Kidney (tissue), 13 donors: ENCODE measurements at regions not wholly inside any gene's neighbourhood (a gene's known extent, or its start where the extent isn't known, plus 50 kb on each side); places are given as distances from the start of the nearest gene placed in this dataset.

Experiments
- DNase-seq, 5 donors: peaks; one replicate each; pipeline ENCODE4 v3.0.0-alpha.2; 2013 to 2020
- FAIRE-seq: peaks from 2 replicates; lab custom pipeline; 2012; peaks lifted over from hg19 to GRCh38; lab: Jason Lieb, UNC
- H3K27ac ChIP-seq, 2 donors: one replicate each; pipeline ENCODE4 v1.7.0; 2013; ENCODE audit warnings: low read depth in 2 of 2, low read length in 2 of 2, inconsistent platforms in 1 of 2
- H3K27me3 ChIP-seq: one replicate; pipeline ENCODE4 v1.7.1; 2013; ENCODE audit warnings: low read length, inconsistent platforms; ENCODE audit not compliant: control insufficient read depth, insufficient read depth
- H3K36me3 ChIP-seq, 3 donors: one replicate each; pipeline versions ENCODE4 v1.7.0 to v1.7.1; 2013; ENCODE audit warnings: low read length in 3 of 3, control low read depth in 1 of 3, inconsistent platforms in 1 of 3; ENCODE audit not compliant: insufficient read depth in 3 of 3, control insufficient read depth in 2 of 3
- H3K4me1 ChIP-seq, 3 donors: one replicate each; pipeline versions ENCODE4 v1.7.0 to v1.7.1; 2013; ENCODE audit warnings: low read length in 3 of 3, inconsistent platforms in 1 of 3, low read depth in 1 of 3; ENCODE audit not compliant: control insufficient read depth in 2 of 3, insufficient read depth in 2 of 3
- H3K4me3 ChIP-seq, 3 donors: one replicate each; pipeline versions ENCODE4 v1.7.0 to v1.8.1; 2013; ENCODE audit warnings: low read length in 3 of 3, control low read depth in 1 of 3, inconsistent platforms in 1 of 3
- H3K9ac ChIP-seq, 3 donors: one replicate each; pipeline versions ENCODE4 v1.7.0 to v1.7.1; 2013; ENCODE audit warnings: low read length in 3 of 3, control low read depth in 1 of 3, inconsistent platforms in 1 of 3
- H3K9me3 ChIP-seq, 3 donors: one replicate each; pipeline versions ENCODE4 v1.7.0 to v1.7.1; 2013; ENCODE audit warnings: low read length in 3 of 3, control low read depth in 1 of 3, inconsistent platforms in 1 of 3; ENCODE audit not compliant: control insufficient read depth in 2 of 3, insufficient read depth in 1 of 3
- CTCF ChIP-seq: IDR thresholded peaks from 3 replicates; pipeline ENCODE4 v1.5.1; 2012; ENCODE audit warnings: mild to moderate bottlenecking, moderate library complexity, borderline replicate concordance; ENCODE audit not compliant: insufficient read depth; ENCODE audit errors: extremely low read depth
- intact Hi-C: fragments of 100-400 bp; cut with DNase I; formaldehyde crosslinking; loops from one replicate; pipeline ENCODE4 v1.11.1; 2022
- donor health status: control.
- donor health status: control.
- donor health status: control.
- donor health status: control.
- donor health status: control.
- donor health status: DM: yes; HTN: yes; CAD: no.
- donor health status: Normal renal cell carcinoma (clear cell type).

GRCh38 chr4:20478412-20478811, 221.8 kb upstream of the PACRGL start:
- H3K9me3 ChIP-seq, result no peaks in the 10 kb centered on the region
- no peak for TF ChIP-seq CTCF
- no peak overlapping the region for H3K9ac ChIP-seq
- no peaks in the 10 kb centered on the region for H3K4me1 ChIP-seq
- no peak overlapping the region for H3K27ac ChIP-seq
- H3K27me3 ChIP-seq, result no peaks in the 10 kb centered on the region
- no peak for FAIRE-seq
- DNase-seq, result no peak
- intact Hi-C loops, result no loop called here
- H3K4me3 ChIP-seq, result no peak overlapping the region
- H3K36me3 ChIP-seq, result no peaks in the 10 kb centered on the region

GRCh38 chr4:20480165-20480947, 219.9 kb upstream of the PACRGL start:
- no peaks in the 10 kb centered on the region for H3K36me3 ChIP-seq
- H3K9me3 ChIP-seq, result no peaks in the 10 kb centered on the region
- H3K27ac ChIP-seq, result no peak overlapping the region
- intact Hi-C loops, result no loop called here
- no peaks in the 10 kb centered on the region for H3K4me1 ChIP-seq
- FAIRE-seq (no peak), DNase-seq (no peak)
- no peak overlapping the region for H3K9ac ChIP-seq
- no peak overlapping the region for H3K4me3 ChIP-seq
- H3K27me3 ChIP-seq, result no peaks in the 10 kb centered on the region
- no peak for TF ChIP-seq CTCF

GRCh38 chr4:20483416-20483815, 216.8 kb upstream of the PACRGL start:
- Histone ChIP-seq H3K27me3 (no peaks in the 10 kb centered on the region), H3K4me1 (no peaks in the 10 kb centered on the region), H3K9ac (no peak overlapping the region), H3K9me3 (no peaks in the 10 kb centered on the region), H3K36me3 (no peaks in the 10 kb centered on the region), H3K4me3 (no peak overlapping the region), H3K27ac (no peak overlapping the region)
- FAIRE-seq (no peak), DNase-seq (no peak)
- intact Hi-C loops, result no loop called here
- TF ChIP-seq CTCF, result no peak
